Liver (tissue), 3 donors: ENCODE measurements at regions not wholly inside any gene's neighbourhood (a gene's known extent, or its start where the extent isn't known, plus 50 kb on each side); places are given as distances from the start of the nearest gene placed in this dataset.

ENCODE experiments used
- EGR1 ChIP-seq, 2 donors: IDR thresholded peaks; 2 replicates each; pipeline ENCODE4 v1.6.1; 2016 to 2018; ENCODE audit warnings: antibody characterized with exemption in 2 of 2, low read depth in 2 of 2
- GABPA ChIP-seq, 2 donors: IDR thresholded peaks in 1 of 2; conservative IDR thresholded peaks in 1 of 2; 2 replicates each; pipeline ENCODE4 v1.6.1; 2016; ENCODE audit warnings: antibody characterized with exemption in 2 of 2, mild to moderate bottlenecking in 1 of 2, moderate library complexity in 1 of 2
- HNF4G ChIP-seq: IDR thresholded peaks from 2 replicates; pipeline ENCODE4 v1.6.1; 2016; ENCODE audit warnings: antibody characterized with exemption
- JUND ChIP-seq, 2 donors: IDR thresholded peaks; 2 replicates each; pipeline ENCODE4 v1.6.1; 2016; ENCODE audit warnings: antibody characterized with exemption in 2 of 2
- RAD21 ChIP-seq, 2 donors: IDR thresholded peaks; 2 replicates each; pipeline ENCODE4 v1.6.1; 2016; ENCODE audit warnings: antibody characterized with exemption in 2 of 2, mild to moderate bottlenecking in 2 of 2
- RXRA ChIP-seq, 2 donors: IDR thresholded peaks; 2 replicates each; pipeline ENCODE4 v1.6.1; 2017 to 2018; ENCODE audit warnings: antibody characterized with exemption in 2 of 2, mild to moderate bottlenecking in 1 of 2
- SP1 ChIP-seq: IDR thresholded peaks from 2 replicates; pipeline ENCODE4 v1.6.1; 2018; ENCODE audit warnings: antibody characterized with exemption, mild to moderate bottlenecking
- TAF1 ChIP-seq: conservative IDR thresholded peaks from 2 replicates; pipeline ENCODE4 v1.6.1; 2016; ENCODE audit warnings: antibody characterized with exemption, mild to moderate bottlenecking
- YY1 ChIP-seq: IDR thresholded peaks from 2 replicates; pipeline ENCODE4 v1.6.1; 2016; ENCODE audit warnings: antibody characterized with exemption, mild to moderate bottlenecking
- TF ChIP-seq, protein P1 (sequence below): fragments of 150-350 bp; IDR thresholded peaks from 2 replicates; pipeline ENCODE4 v1.5.1; 2017; ENCODE audit warnings: improper control_type of control experiment, low read depth, low read length; ENCODE audit not compliant: missing input control
- TF ChIP-seq, protein P2 (sequence below): IDR thresholded peaks from 2 replicates; pipeline ENCODE4 v1.6.1; 2016; ENCODE audit warnings: antibody characterized with exemption
- TF ChIP-seq, protein P3 (sequence below): IDR thresholded peaks from 2 replicates; pipeline ENCODE4 v1.6.1; 2016; ENCODE audit warnings: antibody characterized with exemption
- TF ChIP-seq, protein P4 (sequence below): IDR thresholded peaks from 2 replicates; pipeline ENCODE4 v1.6.1; 2016; ENCODE audit warnings: antibody characterized with exemption, mild to moderate bottlenecking
- TF ChIP-seq, protein P5 (sequence below): IDR thresholded peaks from 2 replicates; pipeline ENCODE4 v1.6.1; 2016; ENCODE audit warnings: antibody characterized with exemption
- donor health status: healthy.
- donor health status: healthy.

DNA sequence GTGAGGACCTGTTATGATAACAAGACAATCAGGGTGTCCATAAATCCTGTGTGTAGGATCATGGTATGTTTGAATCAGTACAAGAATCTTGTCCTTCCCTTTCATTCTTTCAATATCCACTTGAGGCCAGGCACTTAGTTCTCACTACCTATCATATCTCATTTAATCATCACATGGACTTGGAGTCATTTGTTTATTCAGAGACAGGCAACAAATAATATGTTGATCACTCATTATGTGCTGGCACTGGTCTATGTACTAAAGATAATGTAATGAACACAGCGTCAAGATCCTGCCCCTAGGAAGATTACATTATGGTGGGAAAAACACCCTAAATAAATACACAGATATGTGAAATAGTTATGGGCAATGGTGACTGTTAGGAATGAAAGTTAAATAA is 342.6 kb downstream of the LPIN1 start:
- TF ChIP-seq, protein P1, sequence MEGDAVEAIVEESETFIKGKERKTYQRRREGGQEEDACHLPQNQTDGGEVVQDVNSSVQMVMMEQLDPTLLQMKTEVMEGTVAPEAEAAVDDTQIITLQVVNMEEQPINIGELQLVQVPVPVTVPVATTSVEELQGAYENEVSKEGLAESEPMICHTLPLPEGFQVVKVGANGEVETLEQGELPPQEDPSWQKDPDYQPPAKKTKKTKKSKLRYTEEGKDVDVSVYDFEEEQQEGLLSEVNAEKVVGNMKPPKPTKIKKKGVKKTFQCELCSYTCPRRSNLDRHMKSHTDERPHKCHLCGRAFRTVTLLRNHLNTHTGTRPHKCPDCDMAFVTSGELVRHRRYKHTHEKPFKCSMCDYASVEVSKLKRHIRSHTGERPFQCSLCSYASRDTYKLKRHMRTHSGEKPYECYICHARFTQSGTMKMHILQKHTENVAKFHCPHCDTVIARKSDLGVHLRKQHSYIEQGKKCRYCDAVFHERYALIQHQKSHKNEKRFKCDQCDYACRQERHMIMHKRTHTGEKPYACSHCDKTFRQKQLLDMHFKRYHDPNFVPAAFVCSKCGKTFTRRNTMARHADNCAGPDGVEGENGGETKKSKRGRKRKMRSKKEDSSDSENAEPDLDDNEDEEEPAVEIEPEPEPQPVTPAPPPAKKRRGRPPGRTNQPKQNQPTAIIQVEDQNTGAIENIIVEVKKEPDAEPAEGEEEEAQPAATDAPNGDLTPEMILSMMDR = no peak
- no peak for TF ChIP-seq YY1
- TF ChIP-seq, protein P2, sequence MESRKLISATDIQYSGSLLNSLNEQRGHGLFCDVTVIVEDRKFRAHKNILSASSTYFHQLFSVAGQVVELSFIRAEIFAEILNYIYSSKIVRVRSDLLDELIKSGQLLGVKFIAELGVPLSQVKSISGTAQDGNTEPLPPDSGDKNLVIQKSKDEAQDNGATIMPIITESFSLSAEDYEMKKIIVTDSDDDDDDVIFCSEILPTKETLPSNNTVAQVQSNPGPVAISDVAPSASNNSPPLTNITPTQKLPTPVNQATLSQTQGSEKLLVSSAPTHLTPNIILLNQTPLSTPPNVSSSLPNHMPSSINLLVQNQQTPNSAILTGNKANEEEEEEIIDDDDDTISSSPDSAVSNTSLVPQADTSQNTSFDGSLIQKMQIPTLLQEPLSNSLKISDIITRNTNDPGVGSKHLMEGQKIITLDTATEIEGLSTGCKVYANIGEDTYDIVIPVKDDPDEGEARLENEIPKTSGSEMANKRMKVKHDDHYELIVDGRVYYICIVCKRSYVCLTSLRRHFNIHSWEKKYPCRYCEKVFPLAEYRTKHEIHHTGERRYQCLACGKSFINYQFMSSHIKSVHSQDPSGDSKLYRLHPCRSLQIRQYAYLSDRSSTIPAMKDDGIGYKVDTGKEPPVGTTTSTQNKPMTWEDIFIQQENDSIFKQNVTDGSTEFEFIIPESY = no peak
- TF ChIP-seq, protein P3, sequence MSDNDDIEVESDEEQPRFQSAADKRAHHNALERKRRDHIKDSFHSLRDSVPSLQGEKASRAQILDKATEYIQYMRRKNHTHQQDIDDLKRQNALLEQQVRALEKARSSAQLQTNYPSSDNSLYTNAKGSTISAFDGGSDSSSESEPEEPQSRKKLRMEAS = no peak
- no peak for TF ChIP-seq RAD21 (IDR thresholded peaks at IDR 0.05)
- no peak for TF ChIP-seq SP1
- TF ChIP-seq HNF4G = no peak
- no peak for TF ChIP-seq EGR1 (IDR thresholded peaks at IDR 0.05; ENCODE audit: low read depth in 2 of 2)
- TF ChIP-seq, protein P4, sequence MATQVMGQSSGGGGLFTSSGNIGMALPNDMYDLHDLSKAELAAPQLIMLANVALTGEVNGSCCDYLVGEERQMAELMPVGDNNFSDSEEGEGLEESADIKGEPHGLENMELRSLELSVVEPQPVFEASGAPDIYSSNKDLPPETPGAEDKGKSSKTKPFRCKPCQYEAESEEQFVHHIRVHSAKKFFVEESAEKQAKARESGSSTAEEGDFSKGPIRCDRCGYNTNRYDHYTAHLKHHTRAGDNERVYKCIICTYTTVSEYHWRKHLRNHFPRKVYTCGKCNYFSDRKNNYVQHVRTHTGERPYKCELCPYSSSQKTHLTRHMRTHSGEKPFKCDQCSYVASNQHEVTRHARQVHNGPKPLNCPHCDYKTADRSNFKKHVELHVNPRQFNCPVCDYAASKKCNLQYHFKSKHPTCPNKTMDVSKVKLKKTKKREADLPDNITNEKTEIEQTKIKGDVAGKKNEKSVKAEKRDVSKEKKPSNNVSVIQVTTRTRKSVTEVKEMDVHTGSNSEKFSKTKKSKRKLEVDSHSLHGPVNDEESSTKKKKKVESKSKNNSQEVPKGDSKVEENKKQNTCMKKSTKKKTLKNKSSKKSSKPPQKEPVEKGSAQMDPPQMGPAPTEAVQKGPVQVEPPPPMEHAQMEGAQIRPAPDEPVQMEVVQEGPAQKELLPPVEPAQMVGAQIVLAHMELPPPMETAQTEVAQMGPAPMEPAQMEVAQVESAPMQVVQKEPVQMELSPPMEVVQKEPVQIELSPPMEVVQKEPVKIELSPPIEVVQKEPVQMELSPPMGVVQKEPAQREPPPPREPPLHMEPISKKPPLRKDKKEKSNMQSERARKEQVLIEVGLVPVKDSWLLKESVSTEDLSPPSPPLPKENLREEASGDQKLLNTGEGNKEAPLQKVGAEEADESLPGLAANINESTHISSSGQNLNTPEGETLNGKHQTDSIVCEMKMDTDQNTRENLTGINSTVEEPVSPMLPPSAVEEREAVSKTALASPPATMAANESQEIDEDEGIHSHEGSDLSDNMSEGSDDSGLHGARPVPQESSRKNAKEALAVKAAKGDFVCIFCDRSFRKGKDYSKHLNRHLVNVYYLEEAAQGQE = no peak
- TF ChIP-seq, protein P5, sequence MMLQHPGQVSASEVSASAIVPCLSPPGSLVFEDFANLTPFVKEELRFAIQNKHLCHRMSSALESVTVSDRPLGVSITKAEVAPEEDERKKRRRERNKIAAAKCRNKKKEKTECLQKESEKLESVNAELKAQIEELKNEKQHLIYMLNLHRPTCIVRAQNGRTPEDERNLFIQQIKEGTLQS = no peak
- TF ChIP-seq JUND (IDR thresholded peaks at IDR 0.05) = no peak
- TF ChIP-seq TAF1 = no peak
- no peak for TF ChIP-seq GABPA (IDR thresholded peaks at IDR 0.05 in 1 of 2, conservative IDR thresholded peaks at IDR 0.05 in 1 of 2)
- TF ChIP-seq RXRA (IDR thresholded peaks at IDR 0.05) = no peak
